Keratinocyte (primary cell): ENCODE measurements at regions not wholly inside any gene's neighbourhood (a gene's known extent, or its start where the extent isn't known, plus 50 kb on each side); places are given as distances from the start of the nearest gene placed in this dataset.

Experiments used
- DNase-seq: peaks from one replicate; pipeline ENCODE4 v3.0.0-alpha.2; 2011; ENCODE audit warnings: low read depth, missing footprints, low spot score
- FAIRE-seq: peaks from 2 replicates; lab custom pipeline; 2011; peaks lifted over from hg19 to GRCh38; lab: Jason Lieb, UNC
- H2AFZ ChIP-seq: 2 replicates; pipeline ENCODE4 v1.6.0; 2012; ENCODE audit warnings: low read length, control low read depth, inconsistent platforms; ENCODE audit not compliant: control insufficient read depth
- H3K27ac ChIP-seq: 2 replicates; pipeline ENCODE4 v1.5.1; 2011; ENCODE audit warnings: low read length; ENCODE audit not compliant: control insufficient read depth, insufficient read depth
- H3K27me3 ChIP-seq: 3 replicates; pipeline ENCODE4 v1.6.0; 2011; ENCODE audit warnings: low read length; ENCODE audit not compliant: control insufficient read depth, insufficient read depth; ENCODE audit errors: extremely low read depth
- H3K36me3 ChIP-seq, 2 experiments: 2 replicates in 1 of 2; 3 replicates in 1 of 2; pipeline ENCODE4 v1.5.1; 2011; ENCODE audit warnings: low read length in 2 of 2, mild to moderate bottlenecking in 1 of 2; ENCODE audit not compliant: control insufficient read depth in 2 of 2, insufficient read depth in 2 of 2; ENCODE audit errors: extremely low read depth in 1 of 2
- H3K4me1 ChIP-seq: 3 replicates; pipeline ENCODE4 v1.5.1; 2011; ENCODE audit warnings: low read length; ENCODE audit not compliant: control insufficient read depth, insufficient read depth; ENCODE audit errors: extremely low read depth
- H3K4me2 ChIP-seq: 3 replicates; pipeline ENCODE4 v1.6.0; 2011; ENCODE audit warnings: low read depth, low read length; ENCODE audit not compliant: control insufficient read depth, insufficient read depth; ENCODE audit errors: extremely low read depth
- H3K4me3 ChIP-seq, 3 experiments: fragments of 200-600 bp in 1 of 3; sonication (generic) in 1 of 3; 2 replicates in 2 of 3; 3 replicates in 1 of 3; pipeline ENCODE4 v1.5.1; 2011 to 2016; ENCODE audit warnings: low read length in 3 of 3, mild to moderate bottlenecking in 3 of 3, control low read depth in 2 of 3, inconsistent platforms in 1 of 3, low read depth in 1 of 3, mixed read lengths in 1 of 3, mixed run types in 1 of 3, moderate library complexity in 1 of 3; ENCODE audit not compliant: control insufficient read depth in 2 of 3, insufficient read depth in 2 of 3; ENCODE audit errors: extremely low read depth in 1 of 3
- H3K79me2 ChIP-seq: 2 replicates; pipeline ENCODE4 v1.6.0; 2012; ENCODE audit warnings: low read length; ENCODE audit not compliant: control insufficient read depth, insufficient read depth
- H3K9ac ChIP-seq: 3 replicates; pipeline ENCODE4 v1.6.0; 2011; ENCODE audit warnings: low read length; ENCODE audit not compliant: control insufficient read depth, insufficient read depth; ENCODE audit errors: extremely low read depth
- H3K9me1 ChIP-seq: 3 replicates; pipeline ENCODE4 v1.6.0; 2011; ENCODE audit warnings: low read length; ENCODE audit not compliant: control insufficient read depth, insufficient read depth; ENCODE audit errors: extremely low read depth
- H3K9me3 ChIP-seq: 2 replicates; pipeline ENCODE4 v1.5.1; 2012; ENCODE audit warnings: low read depth, low read length; ENCODE audit not compliant: control insufficient read depth
- H4K20me1 ChIP-seq: 3 replicates; pipeline ENCODE4 v1.6.0; 2011; ENCODE audit warnings: low read length; ENCODE audit not compliant: control insufficient read depth, insufficient read depth; ENCODE audit errors: extremely low read depth
- CTCF ChIP-seq, 3 experiments: IDR thresholded peaks in 1 of 3; conservative IDR thresholded peaks in 1 of 3; optimal IDR thresholded peaks in 1 of 3; 2 replicates in 2 of 3; 3 replicates in 1 of 3; pipeline versions ENCODE3 to v1.5.1; 2011; ENCODE audit warnings: low read length in 3 of 3, mild to moderate bottlenecking in 3 of 3, moderate library complexity in 2 of 3, control low read depth in 1 of 3, inconsistent platforms in 1 of 3; ENCODE audit not compliant: insufficient read depth in 2 of 3; ENCODE audit errors: extremely low read depth in 1 of 3
- EZH2 ChIP-seq: IDR thresholded peaks from one replicate; pipeline ENCODE4 v1.6.1; 2012; ENCODE audit warnings: inconsistent platforms, mild to moderate bottlenecking, low read length, moderate library complexity
- dilution Hi-C: fragments of 300-500 bp; cut with MboI; formaldehyde crosslinking; loops from one replicate; pipeline ENCODE4 v1.7.0; 2020; ENCODE audit warnings: low sequenced_read_pairs; ENCODE audit not compliant: extremely low pct_ligation_motif_present

- Histone ChIP-seq H3K27ac (no peak overlapping the region), H3K9me3 (no peaks in the 10 kb centered on the region), H3K27me3 (no peaks in the 10 kb centered on the region), H3K9me1 (no peaks in the 10 kb centered on the region), H3K4me1 (no peaks in the 10 kb centered on the region), H2AFZ (no peak overlapping the region), H3K4me3 (no peak overlapping the region), H4K20me1 (no peaks in the 10 kb centered on the region), H3K79me2 (no peaks in the 10 kb centered on the region), H3K36me3 (no peaks in the 10 kb centered on the region), H3K9ac (no peak overlapping the region), H3K4me2 (no peak overlapping the region)
- FAIRE-seq (no peak), DNase-seq (no peak)
- dilution Hi-C loops = no loop called here
- TF ChIP-seq EZH2 (no peak), CTCF (optimal IDR thresholded peaks at IDR 0.05 in 1 of 3, IDR thresholded peaks at IDR 0.05 in 1 of 3, conservative IDR thresholded peaks at IDR 0.05 in 1 of 3; ENCODE audit: extremely low read depth in 1 of 3, insufficient read depth in 2 of 3, low read length in 3 of 3) (no peak)
Measured at GRCh38 chr21:16838331-16838730, 674.5 kb upstream of the CXADR start.

GRCh38 chr21:16840538-16840937 is 672.3 kb upstream of the CXADR start:
- Histone ChIP-seq H3K9me1 (no peaks in the 10 kb centered on the region), H4K20me1 (no peaks in the 10 kb centered on the region), H3K9ac (no peak overlapping the region), H3K27ac (no peak overlapping the region), H3K4me2 (no peak overlapping the region), H3K4me1 (no peaks in the 10 kb centered on the region), H3K4me3 (no peak overlapping the region), H2AFZ (no peak overlapping the region), H3K27me3 (no peaks in the 10 kb centered on the region), H3K79me2 (no peaks in the 10 kb centered on the region), H3K9me3 (no peaks in the 10 kb centered on the region), H3K36me3 (no peaks in the 10 kb centered on the region)
- FAIRE-seq (no peak), DNase-seq (no peak)
- TF ChIP-seq EZH2 (no peak), CTCF (optimal IDR thresholded peaks at IDR 0.05 in 1 of 3, IDR thresholded peaks at IDR 0.05 in 1 of 3, conservative IDR thresholded peaks at IDR 0.05 in 1 of 3; ENCODE audit: extremely low read depth in 1 of 3, insufficient read depth in 2 of 3, low read length in 3 of 3) (no peak)
- dilution Hi-C loops = no loop called here
